ENCODE measurements at regions not wholly inside any gene's neighbourhood (a gene's known extent, or its start where the extent isn't known, plus 50 kb on each side); places are given as distances from the start of the nearest gene placed in this dataset.

DNA sequence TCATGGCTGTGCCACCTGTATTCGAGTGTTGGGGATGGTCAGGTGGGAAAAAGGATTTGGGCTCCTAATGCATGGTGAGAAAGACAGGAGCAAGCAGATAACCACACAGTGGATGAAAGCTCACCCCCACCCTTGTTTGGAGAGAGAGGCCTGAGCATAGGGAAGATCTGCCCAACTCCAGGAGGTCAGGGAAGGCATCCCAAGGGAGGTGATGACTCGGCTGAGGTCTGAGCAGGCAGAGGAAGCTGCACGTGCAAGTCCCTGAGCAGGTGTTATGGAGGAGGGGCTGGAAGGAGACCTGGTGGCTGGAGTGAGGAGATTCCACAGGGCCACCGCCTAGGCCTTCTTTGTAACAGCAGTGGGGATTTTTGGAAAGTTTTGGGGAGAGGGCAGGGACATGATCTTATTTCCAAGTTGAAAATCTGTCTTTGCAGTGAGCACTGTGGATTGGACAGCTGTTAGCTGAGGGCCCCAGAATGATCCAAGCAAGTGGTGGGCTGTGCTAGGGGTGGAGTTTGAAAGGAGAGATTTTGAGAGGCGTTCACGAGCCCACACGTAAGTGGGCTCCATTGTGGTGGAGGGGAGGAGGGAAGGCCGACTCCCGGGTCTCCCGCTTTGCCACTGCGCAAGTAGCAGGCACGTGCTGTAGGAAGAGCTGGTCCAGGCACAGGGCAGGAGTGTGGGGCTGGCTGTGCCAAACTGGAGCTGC, 228.5 kb downstream of the GLI2 start:
- no peak for TF ChIP-seq TAF1 (IDR thresholded peaks at IDR 0.05; ENCODE audit: low read depth, low read length)
- TF ChIP-seq PAX5 (IDR thresholded peaks at IDR 0.05; ENCODE audit: insufficient read depth, low read length, severe bottlenecking): no peak
- no peak for TF ChIP-seq POLR2AphosphoS5 (IDR thresholded peaks at IDR 0.05; ENCODE audit: low read depth, low read length)
- no peak for TF ChIP-seq SPI1 (IDR thresholded peaks at IDR 0.05; ENCODE audit: low read depth, low read length)
- TF ChIP-seq POLR2A (IDR thresholded peaks at IDR 0.05; ENCODE audit: low read depth, low read length): no peak
- no peak for TF ChIP-seq POU2F2 (IDR thresholded peaks at IDR 0.05; ENCODE audit: low read depth, low read length)
- DNase-seq (ENCODE audit: insufficient read length, low spot score): no peak
- no peak for FAIRE-seq

GRCh38 chr2:120964819-120965218, 229.2 kb downstream of the GLI2 start:
- no peak for FAIRE-seq
- DNase-seq (ENCODE audit: insufficient read length, low spot score): no peak
- no peak for TF ChIP-seq POLR2AphosphoS5 (IDR thresholded peaks at IDR 0.05; ENCODE audit: low read depth, low read length)
- TF ChIP-seq SPI1 (IDR thresholded peaks at IDR 0.05; ENCODE audit: low read depth, low read length): no peak
- TF ChIP-seq PAX5 (IDR thresholded peaks at IDR 0.05; ENCODE audit: insufficient read depth, low read length, severe bottlenecking): no peak
- no peak for TF ChIP-seq POU2F2 (IDR thresholded peaks at IDR 0.05; ENCODE audit: low read depth, low read length)
- no peak for TF ChIP-seq TAF1 (IDR thresholded peaks at IDR 0.05; ENCODE audit: low read depth, low read length)
- no peak for TF ChIP-seq POLR2A (IDR thresholded peaks at IDR 0.05; ENCODE audit: low read depth, low read length)

DNA sequence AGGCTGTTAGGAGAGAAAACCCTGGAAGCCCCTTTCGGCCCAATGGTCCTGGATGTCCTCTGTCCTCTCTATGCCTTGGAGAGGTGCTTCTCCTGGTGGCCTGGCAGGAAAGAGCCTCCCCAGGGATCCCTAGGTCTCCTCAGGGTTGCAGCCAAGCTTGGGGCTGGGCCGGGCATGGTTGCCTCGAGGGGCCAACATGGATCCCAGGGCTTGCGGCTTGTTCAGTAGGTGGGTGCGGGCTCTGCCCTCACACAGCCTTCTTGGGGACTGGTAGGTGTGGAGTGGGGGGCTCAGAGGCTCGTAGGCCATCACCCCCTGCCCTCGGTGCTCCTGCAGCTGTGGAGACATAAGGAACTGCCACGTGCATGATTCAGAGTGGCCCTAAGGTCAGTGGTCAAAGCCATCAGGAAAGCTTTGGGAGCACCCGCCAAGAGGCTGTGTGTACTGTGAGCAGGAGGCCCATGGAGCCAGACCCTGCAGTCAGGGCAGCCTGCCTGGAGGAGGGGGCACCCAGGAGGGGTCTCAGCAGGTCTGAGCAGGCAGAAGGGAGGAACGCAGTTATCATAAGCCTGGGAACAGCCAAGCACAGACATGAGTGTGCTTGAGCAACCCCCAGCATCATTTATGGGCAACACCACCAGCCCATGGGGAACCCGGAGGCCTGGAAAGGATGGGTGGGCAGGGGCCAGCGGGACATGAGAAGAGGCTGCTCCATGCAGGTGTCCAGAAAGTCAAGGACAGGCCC, 231.0 kb downstream of the GLI2 start:
- no peak for DNase-seq (ENCODE audit: insufficient read length, low spot score)
- no peak for FAIRE-seq
- no peak for TF ChIP-seq POLR2AphosphoS5 (IDR thresholded peaks at IDR 0.05; ENCODE audit: low read depth, low read length)
- TF ChIP-seq POU2F2 (IDR thresholded peaks at IDR 0.05; ENCODE audit: low read depth, low read length): no peak
- no peak for TF ChIP-seq PAX5 (IDR thresholded peaks at IDR 0.05; ENCODE audit: insufficient read depth, low read length, severe bottlenecking)
- TF ChIP-seq POLR2A (IDR thresholded peaks at IDR 0.05; ENCODE audit: low read depth, low read length): no peak
- TF ChIP-seq TAF1 (IDR thresholded peaks at IDR 0.05; ENCODE audit: low read depth, low read length): no peak
- TF ChIP-seq SPI1 (IDR thresholded peaks at IDR 0.05; ENCODE audit: low read depth, low read length): no peak

GRCh38 chr2:120968307-120969015, 232.8 kb downstream of the GLI2 start:
- no peak for FAIRE-seq
- no peak for TF ChIP-seq POU2F2 (IDR thresholded peaks at IDR 0.05; ENCODE audit: low read depth, low read length)
- TF ChIP-seq TAF1 (IDR thresholded peaks at IDR 0.05; ENCODE audit: low read depth, low read length): no peak
- no peak for TF ChIP-seq SPI1 (IDR thresholded peaks at IDR 0.05; ENCODE audit: low read depth, low read length)
- no peak for TF ChIP-seq POLR2AphosphoS5 (IDR thresholded peaks at IDR 0.05; ENCODE audit: low read depth, low read length)
- no peak for TF ChIP-seq POLR2A (IDR thresholded peaks at IDR 0.05; ENCODE audit: low read depth, low read length)
- DNase-seq (ENCODE audit: insufficient read length, low spot score): no peak

GRCh38 chr2:120969613-120970355, 234.1 kb downstream of the GLI2 start:
- no peak for TF ChIP-seq PAX5 (IDR thresholded peaks at IDR 0.05; ENCODE audit: insufficient read depth, low read length, severe bottlenecking)
- TF ChIP-seq POLR2A (IDR thresholded peaks at IDR 0.05; ENCODE audit: low read depth, low read length): no peak
- no peak for TF ChIP-seq POU2F2 (IDR thresholded peaks at IDR 0.05; ENCODE audit: low read depth, low read length)
- no peak for TF ChIP-seq SPI1 (IDR thresholded peaks at IDR 0.05; ENCODE audit: low read depth, low read length)
- TF ChIP-seq POLR2AphosphoS5 (IDR thresholded peaks at IDR 0.05; ENCODE audit: low read depth, low read length): no peak
- no peak for TF ChIP-seq TAF1 (IDR thresholded peaks at IDR 0.05; ENCODE audit: low read depth, low read length)
- FAIRE-seq (no peak), DNase-seq (ENCODE audit: insufficient read length, low spot score) (no peak)

- no peak for TF ChIP-seq POLR2AphosphoS5 (IDR thresholded peaks at IDR 0.05; ENCODE audit: low read depth, low read length)
- TF ChIP-seq POLR2A (IDR thresholded peaks at IDR 0.05; ENCODE audit: low read depth, low read length): no peak
- no peak for TF ChIP-seq TAF1 (IDR thresholded peaks at IDR 0.05; ENCODE audit: low read depth, low read length)
- TF ChIP-seq POU2F2 (IDR thresholded peaks at IDR 0.05; ENCODE audit: low read depth, low read length): no peak
- no peak for TF ChIP-seq SPI1 (IDR thresholded peaks at IDR 0.05; ENCODE audit: low read depth, low read length)
- TF ChIP-seq PAX5 (IDR thresholded peaks at IDR 0.05; ENCODE audit: insufficient read depth, low read length, severe bottlenecking): no peak
- FAIRE-seq (no peak), DNase-seq (ENCODE audit: insufficient read length, low spot score) (no peak)
These were observed 236.2 kb downstream of the GLI2 start for GRCh38 chr2:120971866-120972265.

- DNase-seq (ENCODE audit: insufficient read length, low spot score): no peak
- TF ChIP-seq POU2F2 (IDR thresholded peaks at IDR 0.05; ENCODE audit: low read depth, low read length): no peak
- TF ChIP-seq TAF1 (IDR thresholded peaks at IDR 0.05; ENCODE audit: low read depth, low read length): no peak
- TF ChIP-seq POLR2AphosphoS5 (IDR thresholded peaks at IDR 0.05; ENCODE audit: low read depth, low read length): no peak
- FAIRE-seq: no peak
These were observed 236.6 kb downstream of the GLI2 start for GRCh38 chr2:120972286-120972685.

- DNase-seq (ENCODE audit: insufficient read length, low spot score): no peak
These were observed 237.5 kb downstream of the GLI2 start for GRCh38 chr2:120973196-120973595.

More at GRCh38 chr2:120973196-120973595, 237.5 kb downstream of the GLI2 start:
- no peak for FAIRE-seq
- TF ChIP-seq POLR2AphosphoS5 (IDR thresholded peaks at IDR 0.05; ENCODE audit: low read depth, low read length) (no peak), POU2F2 (IDR thresholded peaks at IDR 0.05; ENCODE audit: low read depth, low read length) (no peak), POLR2A (IDR thresholded peaks at IDR 0.05; ENCODE audit: low read depth, low read length) (no peak), SPI1 (IDR thresholded peaks at IDR 0.05; ENCODE audit: low read depth, low read length) (no peak), PAX5 (IDR thresholded peaks at IDR 0.05; ENCODE audit: insufficient read depth, low read length, severe bottlenecking) (no peak), TAF1 (IDR thresholded peaks at IDR 0.05; ENCODE audit: low read depth, low read length) (no peak)
